ENCODE measurements at regions not wholly inside any gene's neighbourhood (a gene's known extent, or its start where the extent isn't known, plus 50 kb on each side); places are given as distances from the start of the nearest gene placed in this dataset.

- no peak for TF ChIP-seq POLR2A (IDR thresholded peaks at IDR 0.05)
- TF ChIP-seq, protein P1, sequence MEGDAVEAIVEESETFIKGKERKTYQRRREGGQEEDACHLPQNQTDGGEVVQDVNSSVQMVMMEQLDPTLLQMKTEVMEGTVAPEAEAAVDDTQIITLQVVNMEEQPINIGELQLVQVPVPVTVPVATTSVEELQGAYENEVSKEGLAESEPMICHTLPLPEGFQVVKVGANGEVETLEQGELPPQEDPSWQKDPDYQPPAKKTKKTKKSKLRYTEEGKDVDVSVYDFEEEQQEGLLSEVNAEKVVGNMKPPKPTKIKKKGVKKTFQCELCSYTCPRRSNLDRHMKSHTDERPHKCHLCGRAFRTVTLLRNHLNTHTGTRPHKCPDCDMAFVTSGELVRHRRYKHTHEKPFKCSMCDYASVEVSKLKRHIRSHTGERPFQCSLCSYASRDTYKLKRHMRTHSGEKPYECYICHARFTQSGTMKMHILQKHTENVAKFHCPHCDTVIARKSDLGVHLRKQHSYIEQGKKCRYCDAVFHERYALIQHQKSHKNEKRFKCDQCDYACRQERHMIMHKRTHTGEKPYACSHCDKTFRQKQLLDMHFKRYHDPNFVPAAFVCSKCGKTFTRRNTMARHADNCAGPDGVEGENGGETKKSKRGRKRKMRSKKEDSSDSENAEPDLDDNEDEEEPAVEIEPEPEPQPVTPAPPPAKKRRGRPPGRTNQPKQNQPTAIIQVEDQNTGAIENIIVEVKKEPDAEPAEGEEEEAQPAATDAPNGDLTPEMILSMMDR (IDR thresholded peaks at IDR 0.05), result no peak
Observed at GRCh38 chr16:65916995-65917394, 449.5 kb upstream of the CDH5 start.
